ENCODE measurements at regions not wholly inside any gene's neighbourhood (a gene's known extent, or its start where the extent isn't known, plus 50 kb on each side); places are given as distances from the start of the nearest gene placed in this dataset.

- TF ChIP-seq CTCF (IDR thresholded peaks at IDR 0.05), result no peak
- no peak for TF ChIP-seq EZH2 (IDR thresholded peaks at IDR 0.05)
- TF ChIP-seq EZH2phosphoT487 (IDR thresholded peaks at IDR 0.05), result no peak
These were observed 189.4 kb upstream of the PREP start for GRCh38 chr6:105592329-105592728.

All from neural progenitor cell (in vitro differentiated cells).